Renal cortex interstitium (tissue), 11 donors: ENCODE measurements at regions not wholly inside any gene's neighbourhood (a gene's known extent, or its start where the extent isn't known, plus 50 kb on each side); places are given as distances from the start of the nearest gene placed in this dataset.
"Not testable (repeated sequence)": the region's sequence is repeated elsewhere in the genome, so short reads cannot be mapped to it uniquely, and the experiment has no call there.

Experiments used
- DNase-seq, 11 donors: peaks; one replicate each; pipeline ENCODE4 v3.0.0-alpha.2; 2013; ENCODE audit warnings: low read depth in 9 of 11, low spot score in 4 of 11; ENCODE audit errors: extremely low read depth in 1 of 11

GRCh38 chr16:23013484-23013883 is 135.8 kb downstream of the USP31 start:
- DNase-seq: no peak

- no peak for DNase-seq
Measured at GRCh38 chr16:23009075-23009474, 140.2 kb downstream of the USP31 start.

- DNase-seq: no peak
Measured at GRCh38 chr16:23008041-23008440, 141.2 kb downstream of the USP31 start.

- no peak for DNase-seq
Measured at GRCh38 chr16:23006380-23006779, 142.9 kb downstream of the USP31 start.

- no peak for DNase-seq
Measured at GRCh38 chr16:23005951-23006350, 143.3 kb downstream of the USP31 start.

GRCh38 chr16:22989598-22989997 is 159.7 kb downstream of the USP31 start:
- DNase-seq: no peak

GRCh38 chr16:22983614-22984013 is 165.6 kb downstream of the USP31 start:
- no peak for DNase-seq

- not testable (repeated sequence) for DNase-seq
Measured at GRCh38 chr16:22980514-22980913, 166.6 kb downstream of the HS3ST2 start.

GRCh38 chr16:22979038-22979437 is 165.1 kb downstream of the HS3ST2 start:
- no peak for DNase-seq

- peak in 1 of 11 donors; percentile 2 for DNase-seq
Measured at GRCh38 chr16:22977294-22977697, 163.3 kb downstream of the HS3ST2 start.

GRCh38 chr16:22973522-22973921 is 159.6 kb downstream of the HS3ST2 start:
- no peak for DNase-seq

- no peak for DNase-seq
Measured at GRCh38 chr16:22971346-22971924, 157.5 kb downstream of the HS3ST2 start.

- no peak for DNase-seq
Measured at GRCh38 chr16:22970209-22970865, 156.4 kb downstream of the HS3ST2 start.

GRCh38 chr16:22969567-22969966 is 155.6 kb downstream of the HS3ST2 start:
- no peak for DNase-seq

- no peak for DNase-seq
Measured at GRCh38 chr16:22968931-22969330, 155.0 kb downstream of the HS3ST2 start.

GRCh38 chr16:22967521-22968095 is 153.6 kb downstream of the HS3ST2 start:
- no peak for DNase-seq
